ENCODE measurements at regions not wholly inside any gene's neighbourhood (a gene's known extent, or its start where the extent isn't known, plus 50 kb on each side); places are given as distances from the start of the nearest gene placed in this dataset.

- H3K79me2 ChIP-seq (replicated peaks; ENCODE audit: insufficient read depth): no peaks in the 10 kb centered on the region
- H3K4me3 ChIP-seq: no peak overlapping the region
- ATAC-seq: no peak
- Mint-ChIP-seq H3K27me3 (ENCODE audit: insufficient read depth, low read depth, poor library complexity) (no peaks in the 10 kb centered on the region), H3K4me3 (no peak overlapping the region), H3K36me3 (ENCODE audit: low read depth) (peaks cover 3% of the 10 kb centered on the region; the same call in 1 of the 3 replicates), H3K27ac (no peak overlapping the region), H3K9me3 (peaks cover 7% of the 10 kb centered on the region; the same call in 2 of the 3 replicates), H3K4me1 (no peaks in the 10 kb centered on the region)
- H3F3A ChIP-seq (replicated peaks; ENCODE audit: low read depth): no peaks in the 10 kb centered on the region
- no peaks in the 10 kb centered on the region for H3K4me1 ChIP-seq (ENCODE audit: insufficient read depth)
- H3K27ac ChIP-seq (ENCODE audit: low read depth): no peak overlapping the region
- H3K4me2 ChIP-seq: no peak overlapping the region
- no peaks in the 10 kb centered on the region for H4K20me1 ChIP-seq (replicated peaks; ENCODE audit: insufficient read depth)
- DNase-seq (ENCODE audit: low spot score): no peak
- H3K9me2 ChIP-seq (ENCODE audit: insufficient read depth): 0 out of 2 replicates have a peak, but pooled peaks cover 4% of the 10 kb centered on the region
- no peaks in the 10 kb centered on the region for H3K27me3 ChIP-seq (ENCODE audit: insufficient read depth)
- TF ChIP-seq ZNF462 (CRISPR knock-in tag; IDR thresholded peaks at IDR 0.05): no peak
- TF ChIP-seq, protein P1, sequence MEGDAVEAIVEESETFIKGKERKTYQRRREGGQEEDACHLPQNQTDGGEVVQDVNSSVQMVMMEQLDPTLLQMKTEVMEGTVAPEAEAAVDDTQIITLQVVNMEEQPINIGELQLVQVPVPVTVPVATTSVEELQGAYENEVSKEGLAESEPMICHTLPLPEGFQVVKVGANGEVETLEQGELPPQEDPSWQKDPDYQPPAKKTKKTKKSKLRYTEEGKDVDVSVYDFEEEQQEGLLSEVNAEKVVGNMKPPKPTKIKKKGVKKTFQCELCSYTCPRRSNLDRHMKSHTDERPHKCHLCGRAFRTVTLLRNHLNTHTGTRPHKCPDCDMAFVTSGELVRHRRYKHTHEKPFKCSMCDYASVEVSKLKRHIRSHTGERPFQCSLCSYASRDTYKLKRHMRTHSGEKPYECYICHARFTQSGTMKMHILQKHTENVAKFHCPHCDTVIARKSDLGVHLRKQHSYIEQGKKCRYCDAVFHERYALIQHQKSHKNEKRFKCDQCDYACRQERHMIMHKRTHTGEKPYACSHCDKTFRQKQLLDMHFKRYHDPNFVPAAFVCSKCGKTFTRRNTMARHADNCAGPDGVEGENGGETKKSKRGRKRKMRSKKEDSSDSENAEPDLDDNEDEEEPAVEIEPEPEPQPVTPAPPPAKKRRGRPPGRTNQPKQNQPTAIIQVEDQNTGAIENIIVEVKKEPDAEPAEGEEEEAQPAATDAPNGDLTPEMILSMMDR (conservative IDR thresholded peaks at IDR 0.05; ENCODE audit: low read depth in 2 of 2): no peak
- TF ChIP-seq EZH2phosphoT487 (IDR thresholded peaks at IDR 0.05; ENCODE audit: unreplicated experiment): no peak
- TF ChIP-seq NANOG (IDR thresholded peaks at IDR 0.05; ENCODE audit: borderline replicate concordance): no peak
- no peak for TF ChIP-seq POLR2AphosphoS5 (IDR thresholded peaks at IDR 0.05; ENCODE audit: low read depth)
- TF ChIP-seq STAT1 (IDR thresholded peaks at IDR 0.05; ENCODE audit: unreplicated experiment): no peak
- no peak for TF ChIP-seq ZNF331 (CRISPR knock-in tag; IDR thresholded peaks at IDR 0.05; ENCODE audit: low read depth)
- TF ChIP-seq CREB1 (CRISPR knock-in tag; IDR thresholded peaks at IDR 0.05; ENCODE audit: low read depth): no peak
- no peak for TF ChIP-seq EZH2 (IDR thresholded peaks at IDR 0.05; ENCODE audit: low read depth, unreplicated experiment)
- no peak for TF ChIP-seq JUNB (IDR thresholded peaks at IDR 0.05; ENCODE audit: unreplicated experiment)
- TF ChIP-seq, protein P2, sequence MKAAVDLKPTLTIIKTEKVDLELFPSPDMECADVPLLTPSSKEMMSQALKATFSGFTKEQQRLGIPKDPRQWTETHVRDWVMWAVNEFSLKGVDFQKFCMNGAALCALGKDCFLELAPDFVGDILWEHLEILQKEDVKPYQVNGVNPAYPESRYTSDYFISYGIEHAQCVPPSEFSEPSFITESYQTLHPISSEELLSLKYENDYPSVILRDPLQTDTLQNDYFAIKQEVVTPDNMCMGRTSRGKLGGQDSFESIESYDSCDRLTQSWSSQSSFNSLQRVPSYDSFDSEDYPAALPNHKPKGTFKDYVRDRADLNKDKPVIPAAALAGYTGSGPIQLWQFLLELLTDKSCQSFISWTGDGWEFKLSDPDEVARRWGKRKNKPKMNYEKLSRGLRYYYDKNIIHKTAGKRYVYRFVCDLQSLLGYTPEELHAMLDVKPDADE (IDR thresholded peaks at IDR 0.05): no peak
- TF ChIP-seq, protein P3, sequence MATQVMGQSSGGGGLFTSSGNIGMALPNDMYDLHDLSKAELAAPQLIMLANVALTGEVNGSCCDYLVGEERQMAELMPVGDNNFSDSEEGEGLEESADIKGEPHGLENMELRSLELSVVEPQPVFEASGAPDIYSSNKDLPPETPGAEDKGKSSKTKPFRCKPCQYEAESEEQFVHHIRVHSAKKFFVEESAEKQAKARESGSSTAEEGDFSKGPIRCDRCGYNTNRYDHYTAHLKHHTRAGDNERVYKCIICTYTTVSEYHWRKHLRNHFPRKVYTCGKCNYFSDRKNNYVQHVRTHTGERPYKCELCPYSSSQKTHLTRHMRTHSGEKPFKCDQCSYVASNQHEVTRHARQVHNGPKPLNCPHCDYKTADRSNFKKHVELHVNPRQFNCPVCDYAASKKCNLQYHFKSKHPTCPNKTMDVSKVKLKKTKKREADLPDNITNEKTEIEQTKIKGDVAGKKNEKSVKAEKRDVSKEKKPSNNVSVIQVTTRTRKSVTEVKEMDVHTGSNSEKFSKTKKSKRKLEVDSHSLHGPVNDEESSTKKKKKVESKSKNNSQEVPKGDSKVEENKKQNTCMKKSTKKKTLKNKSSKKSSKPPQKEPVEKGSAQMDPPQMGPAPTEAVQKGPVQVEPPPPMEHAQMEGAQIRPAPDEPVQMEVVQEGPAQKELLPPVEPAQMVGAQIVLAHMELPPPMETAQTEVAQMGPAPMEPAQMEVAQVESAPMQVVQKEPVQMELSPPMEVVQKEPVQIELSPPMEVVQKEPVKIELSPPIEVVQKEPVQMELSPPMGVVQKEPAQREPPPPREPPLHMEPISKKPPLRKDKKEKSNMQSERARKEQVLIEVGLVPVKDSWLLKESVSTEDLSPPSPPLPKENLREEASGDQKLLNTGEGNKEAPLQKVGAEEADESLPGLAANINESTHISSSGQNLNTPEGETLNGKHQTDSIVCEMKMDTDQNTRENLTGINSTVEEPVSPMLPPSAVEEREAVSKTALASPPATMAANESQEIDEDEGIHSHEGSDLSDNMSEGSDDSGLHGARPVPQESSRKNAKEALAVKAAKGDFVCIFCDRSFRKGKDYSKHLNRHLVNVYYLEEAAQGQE (IDR thresholded peaks at IDR 0.05; ENCODE audit: unreplicated experiment): no peak
- no peak for TF ChIP-seq ZNF114 (CRISPR knock-in tag; IDR thresholded peaks at IDR 0.05)
- no peak overlapping the region for H2AFZ ChIP-seq
- H3K36me3 ChIP-seq (ENCODE audit: insufficient read depth): no peaks in the 10 kb centered on the region
Observed at GRCh38 chr14:53842938-53843337, 113.7 kb downstream of the BMP4 start.

Measured in GM23338 (cell line).